ENCODE measurements at regions not wholly inside any gene's neighbourhood (a gene's known extent, or its start where the extent isn't known, plus 50 kb on each side); places are given as distances from the start of the nearest gene placed in this dataset.

DNA sequence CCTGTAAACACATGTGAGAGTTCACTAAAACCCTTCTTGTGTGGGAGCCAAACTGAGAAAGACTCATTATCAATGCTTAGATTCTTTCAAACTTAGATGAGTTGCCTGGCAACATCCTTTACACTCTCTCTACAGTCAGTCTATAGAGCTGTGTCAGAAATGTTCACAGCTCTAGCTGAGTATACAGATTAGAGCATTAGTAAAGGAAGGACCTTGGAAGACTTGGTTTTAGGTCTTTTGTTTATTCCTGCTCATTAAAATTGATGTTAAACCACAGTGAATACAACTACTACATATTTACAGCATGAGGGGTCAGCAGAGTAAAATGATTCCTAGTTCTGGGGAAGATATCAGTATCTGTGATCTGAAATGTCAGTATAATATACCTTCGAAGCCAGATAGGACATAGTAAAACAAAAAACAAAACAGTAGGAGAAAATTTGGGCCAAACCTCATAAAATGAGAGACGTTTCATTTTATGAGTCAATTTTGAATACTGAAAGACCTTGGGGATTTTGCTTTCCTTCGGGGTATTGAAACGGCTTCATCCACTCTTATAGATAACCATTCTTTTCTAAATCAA lies 186.0 kb downstream of the TANC2 start:
- H3K4me3 ChIP-seq (ENCODE audit: low read depth in 1 of 2, low read length in 1 of 2): no peak overlapping the region
- no peak overlapping the region for H3K27ac ChIP-seq

DNA sequence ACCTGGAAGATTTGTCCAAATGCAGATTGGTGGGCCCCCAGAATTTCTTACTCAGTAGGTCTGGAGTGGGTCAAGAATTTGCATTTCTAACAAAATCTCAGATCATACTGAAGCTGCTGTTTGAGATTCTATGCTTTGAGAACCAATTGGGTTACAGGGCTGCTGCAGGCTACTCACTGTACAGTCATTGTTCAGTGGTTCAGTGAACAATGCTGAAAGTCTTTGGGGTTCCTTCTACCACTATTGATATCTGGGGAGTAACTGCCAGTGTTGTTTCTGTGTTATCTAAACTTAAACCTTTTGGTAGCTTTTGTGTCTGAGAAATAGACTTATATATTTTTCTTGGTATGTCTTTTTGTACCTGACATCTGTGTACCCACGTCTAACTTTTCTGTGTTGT lies 187.5 kb downstream of the TANC2 start:
- H3K36me3 ChIP-seq: peaks cover 4% of the 10 kb centered on the region
- no peak overlapping the region for H3K27ac ChIP-seq
- no peaks in the 10 kb centered on the region for H3K27me3 ChIP-seq
- no peaks in the 10 kb centered on the region for H3K9me3 ChIP-seq
- H3K4me3 ChIP-seq (ENCODE audit: low read depth in 1 of 2, low read length in 1 of 2): no peak overlapping the region
- TF ChIP-seq, protein P1, sequence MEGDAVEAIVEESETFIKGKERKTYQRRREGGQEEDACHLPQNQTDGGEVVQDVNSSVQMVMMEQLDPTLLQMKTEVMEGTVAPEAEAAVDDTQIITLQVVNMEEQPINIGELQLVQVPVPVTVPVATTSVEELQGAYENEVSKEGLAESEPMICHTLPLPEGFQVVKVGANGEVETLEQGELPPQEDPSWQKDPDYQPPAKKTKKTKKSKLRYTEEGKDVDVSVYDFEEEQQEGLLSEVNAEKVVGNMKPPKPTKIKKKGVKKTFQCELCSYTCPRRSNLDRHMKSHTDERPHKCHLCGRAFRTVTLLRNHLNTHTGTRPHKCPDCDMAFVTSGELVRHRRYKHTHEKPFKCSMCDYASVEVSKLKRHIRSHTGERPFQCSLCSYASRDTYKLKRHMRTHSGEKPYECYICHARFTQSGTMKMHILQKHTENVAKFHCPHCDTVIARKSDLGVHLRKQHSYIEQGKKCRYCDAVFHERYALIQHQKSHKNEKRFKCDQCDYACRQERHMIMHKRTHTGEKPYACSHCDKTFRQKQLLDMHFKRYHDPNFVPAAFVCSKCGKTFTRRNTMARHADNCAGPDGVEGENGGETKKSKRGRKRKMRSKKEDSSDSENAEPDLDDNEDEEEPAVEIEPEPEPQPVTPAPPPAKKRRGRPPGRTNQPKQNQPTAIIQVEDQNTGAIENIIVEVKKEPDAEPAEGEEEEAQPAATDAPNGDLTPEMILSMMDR (IDR thresholded peaks at IDR 0.05): no peak
- no peaks in the 10 kb centered on the region for H3K4me1 ChIP-seq (ENCODE audit: control insufficient read depth in 1 of 2, insufficient read depth in 1 of 2, low read depth in 1 of 2, low read length in 1 of 2)

More for the DNA sequence above, 186.0 kb downstream of the TANC2 start:
- Histone ChIP-seq H3K4me1 (ENCODE audit: control insufficient read depth in 1 of 2, insufficient read depth in 1 of 2, low read depth in 1 of 2, low read length in 1 of 2) (no peaks in the 10 kb centered on the region), H3K27me3 (no peaks in the 10 kb centered on the region), H3K9me3 (no peaks in the 10 kb centered on the region), H3K36me3 (peaks cover 4% of the 10 kb centered on the region)
- TF ChIP-seq, protein P1 (IDR thresholded peaks at IDR 0.05): no peak

DNA sequence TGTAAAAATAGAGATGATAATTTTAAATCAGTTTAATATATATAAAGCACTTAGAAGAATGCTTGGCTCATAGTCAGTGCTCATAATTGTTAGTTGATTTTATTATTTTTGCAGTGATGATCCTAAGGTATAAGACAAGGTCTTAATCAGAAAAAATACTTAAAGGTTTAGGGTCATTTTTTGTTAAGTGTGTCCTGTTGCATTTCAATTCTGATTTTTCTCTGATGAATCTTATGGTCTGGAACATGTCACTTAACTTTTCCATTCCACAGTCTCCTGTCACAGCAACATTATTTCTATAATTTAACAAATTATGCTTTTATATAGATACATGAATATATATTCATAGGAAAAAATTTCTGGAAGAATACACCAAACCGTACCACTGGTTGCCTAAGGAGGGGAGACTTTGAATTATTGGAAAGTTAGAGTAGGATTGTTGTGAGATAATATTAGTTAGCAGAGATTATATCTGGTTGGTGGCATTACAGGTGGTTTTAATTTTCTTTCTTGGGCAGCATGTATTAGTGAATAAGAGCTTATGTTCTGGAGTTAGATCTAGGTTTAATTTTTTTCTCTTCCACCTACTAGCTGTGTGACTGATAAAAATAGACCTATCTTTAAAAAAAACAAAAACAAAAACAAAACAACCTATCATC lies 188.7 kb downstream of the TANC2 start:
- H3K4me3 ChIP-seq (ENCODE audit: low read depth in 1 of 2, low read length in 1 of 2): no peak overlapping the region
- TF ChIP-seq, protein P1 (IDR thresholded peaks at IDR 0.05): no peak
- peaks cover 4% of the 10 kb centered on the region for H3K36me3 ChIP-seq
- no peak overlapping the region for H3K27ac ChIP-seq
- no peaks in the 10 kb centered on the region for H3K4me1 ChIP-seq (ENCODE audit: control insufficient read depth in 1 of 2, insufficient read depth in 1 of 2, low read depth in 1 of 2, low read length in 1 of 2)
- H3K27me3 ChIP-seq: no peaks in the 10 kb centered on the region
- no peaks in the 10 kb centered on the region for H3K9me3 ChIP-seq

DNA sequence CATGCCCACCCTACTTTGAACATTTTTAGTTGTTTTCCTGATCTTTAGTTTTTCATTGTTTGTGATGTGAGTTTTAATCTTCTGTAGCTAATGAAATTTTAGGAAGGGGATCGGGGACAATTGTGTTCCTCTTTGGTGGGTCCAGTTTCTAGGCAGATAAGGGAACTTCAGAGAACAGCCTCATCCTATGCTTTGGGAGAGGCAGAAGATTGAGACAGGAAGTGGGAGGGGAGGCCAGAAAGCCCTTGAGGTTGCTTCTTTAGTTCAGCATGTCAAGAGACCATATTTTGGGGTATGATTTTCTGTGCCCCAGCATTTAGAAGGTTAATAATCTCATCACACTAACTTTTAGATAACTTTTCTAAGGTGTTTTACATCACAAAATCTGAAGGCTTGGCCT lies 191.0 kb downstream of the TANC2 start:
- Histone ChIP-seq H3K4me3 (ENCODE audit: low read depth in 1 of 2, low read length in 1 of 2) (no peak overlapping the region), H3K9me3 (no peaks in the 10 kb centered on the region), H3K27me3 (no peaks in the 10 kb centered on the region), H3K4me1 (ENCODE audit: control insufficient read depth in 1 of 2, insufficient read depth in 1 of 2, low read depth in 1 of 2, low read length in 1 of 2) (no peaks in the 10 kb centered on the region), H3K36me3 (no peaks in the 10 kb centered on the region), H3K27ac (no peak overlapping the region)
- TF ChIP-seq, protein P1 (IDR thresholded peaks at IDR 0.05): no peak

DNA sequence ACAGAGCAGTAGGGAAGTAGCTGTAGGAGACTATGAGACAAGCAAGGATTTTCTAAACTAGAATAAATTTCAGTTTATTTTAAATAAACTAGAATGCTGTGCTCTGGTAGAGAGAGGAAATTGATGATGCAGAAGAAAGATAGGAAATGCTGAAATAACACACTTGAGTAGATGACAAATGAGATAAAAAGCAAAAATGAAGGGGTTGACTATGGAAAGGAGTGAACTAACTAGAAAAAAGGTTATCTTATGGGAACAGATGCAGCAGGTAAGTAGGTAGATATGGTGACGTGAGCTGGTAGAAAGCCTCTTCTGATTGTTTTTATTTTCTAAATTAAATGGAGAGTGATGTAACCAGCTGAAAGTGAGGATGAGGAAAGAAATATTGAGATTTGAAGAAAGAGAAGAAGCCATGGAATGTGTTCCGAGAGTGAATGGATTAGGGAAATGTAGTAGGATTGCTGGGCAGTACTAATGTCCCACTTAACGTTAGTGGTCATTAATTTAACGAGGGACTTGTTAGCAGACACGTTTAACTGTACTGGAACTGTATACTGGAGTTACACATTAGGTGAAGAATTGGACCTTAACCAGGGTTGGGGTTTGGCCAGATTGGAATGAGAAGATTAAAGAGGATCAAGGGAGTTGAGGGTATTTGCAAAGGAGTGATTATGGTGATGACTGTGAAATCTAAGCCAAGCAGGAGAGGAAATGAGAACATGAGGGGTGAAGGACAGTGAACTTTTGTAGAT lies 196.5 kb downstream of the TANC2 start:
- no peaks in the 10 kb centered on the region for H3K27me3 ChIP-seq
- no peak overlapping the region for H3K27ac ChIP-seq
- no peak overlapping the region for H3K4me3 ChIP-seq (ENCODE audit: low read depth in 1 of 2, low read length in 1 of 2)
- TF ChIP-seq, protein P1 (IDR thresholded peaks at IDR 0.05): no peak
- H3K4me1 ChIP-seq (ENCODE audit: control insufficient read depth in 1 of 2, insufficient read depth in 1 of 2, low read depth in 1 of 2, low read length in 1 of 2): no peaks in the 10 kb centered on the region
- H3K9me3 ChIP-seq: no peaks in the 10 kb centered on the region
- H3K36me3 ChIP-seq: no peaks in the 10 kb centered on the region

All from neutrophil (primary cell).